H1 (cell line): ENCODE measurements at regions not wholly inside any gene's neighbourhood (a gene's known extent, or its start where the extent isn't known, plus 50 kb on each side); places are given as distances from the start of the nearest gene placed in this dataset.

ENCODE experiments used
- EP300 ChIP-seq, 2 experiments: IDR thresholded peaks; 1 replicate in 1 of 2; 2 replicates in 1 of 2; pipeline ENCODE4 v1.6.1; 2011 to 2012; ENCODE audit warnings: low read depth in 2 of 2, low read length in 2 of 2, mild to moderate bottlenecking in 2 of 2, borderline replicate concordance in 1 of 2, inconsistent platforms in 1 of 2, moderate library complexity in 1 of 2
- POLR2AphosphoS5 ChIP-seq: IDR thresholded peaks from 2 replicates; pipeline ENCODE4 v1.6.1; 2011; ENCODE audit warnings: low read depth, low read length
- RAD21 ChIP-seq, 2 experiments: IDR thresholded peaks in 1 of 2; conservative IDR thresholded peaks in 1 of 2; 2 replicates each; pipeline ENCODE4 v1.6.1; 2011; ENCODE audit warnings: low read depth in 2 of 2, low read length in 2 of 2, improper control_type of control experiment in 1 of 2, inconsistent platforms in 1 of 2, mild to moderate bottlenecking in 1 of 2, moderate library complexity in 1 of 2
- RFX5 ChIP-seq: IDR thresholded peaks from 2 replicates; pipeline ENCODE4 v1.6.1; 2011; ENCODE audit warnings: low read depth, low read length, improper control_type of control experiment, borderline replicate concordance

DNA sequence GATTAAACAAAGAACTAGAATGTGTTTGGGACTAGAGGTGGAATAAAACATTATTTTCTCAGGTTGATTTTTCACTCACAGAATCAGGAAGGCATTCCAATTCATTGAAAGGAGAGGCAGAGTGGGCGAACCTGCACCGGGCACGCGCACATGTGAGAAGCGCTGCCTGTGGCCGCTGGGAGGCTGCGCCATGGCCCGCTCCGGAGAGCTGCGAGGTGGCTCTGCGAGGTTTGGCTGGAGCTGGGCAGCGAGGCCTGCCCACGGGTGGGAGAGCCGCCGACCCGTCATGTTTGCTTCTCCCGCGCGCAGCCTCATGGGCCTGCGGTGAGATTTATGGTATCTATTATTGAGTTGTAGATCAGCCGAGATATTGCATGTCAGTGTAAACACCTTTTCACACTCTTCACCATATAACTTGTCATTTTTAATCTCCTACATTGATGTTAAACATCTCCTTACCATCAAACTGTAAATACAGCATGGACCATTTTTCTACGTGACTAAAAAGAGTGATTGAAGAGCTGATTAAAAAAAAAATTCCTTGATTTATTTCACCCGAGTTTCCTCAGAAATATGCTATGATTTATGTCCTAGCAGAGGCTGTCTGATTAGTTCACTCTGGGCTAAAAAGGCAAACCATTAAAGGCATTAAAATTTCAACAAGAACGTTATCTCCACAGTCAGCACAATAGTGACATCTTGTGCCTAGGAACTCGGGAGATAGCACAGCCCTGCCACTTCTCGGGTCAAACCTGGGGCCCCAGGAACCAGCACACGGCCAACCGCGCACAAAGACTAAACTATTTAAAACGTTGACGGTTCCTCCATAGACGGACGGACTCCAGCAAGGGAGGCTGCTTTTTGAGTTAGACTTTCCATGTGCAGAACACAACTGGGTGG, 96.6 kb upstream of the RNF32 start:
- TF ChIP-seq EP300 (IDR thresholded peaks at IDR 0.05; ENCODE audit: borderline replicate concordance in 1 of 2, low read depth in 2 of 2, low read length in 2 of 2) (no peak), RAD21 (IDR thresholded peaks at IDR 0.05 in 1 of 2, conservative IDR thresholded peaks at IDR 0.05 in 1 of 2; ENCODE audit: low read depth in 2 of 2, low read length in 2 of 2) (peak; percentile 7 to 38; a peak in 3 of 4 replicates), POLR2AphosphoS5 (no peak), RFX5 (no peak)
